ENCODE measurements at regions not wholly inside any gene's neighbourhood (a gene's known extent, or its start where the extent isn't known, plus 50 kb on each side); places are given as distances from the start of the nearest gene placed in this dataset.
"Not testable (repeated sequence)": the region's sequence is repeated elsewhere in the genome, so short reads cannot be mapped to it uniquely, and the experiment has no call there.

DNA sequence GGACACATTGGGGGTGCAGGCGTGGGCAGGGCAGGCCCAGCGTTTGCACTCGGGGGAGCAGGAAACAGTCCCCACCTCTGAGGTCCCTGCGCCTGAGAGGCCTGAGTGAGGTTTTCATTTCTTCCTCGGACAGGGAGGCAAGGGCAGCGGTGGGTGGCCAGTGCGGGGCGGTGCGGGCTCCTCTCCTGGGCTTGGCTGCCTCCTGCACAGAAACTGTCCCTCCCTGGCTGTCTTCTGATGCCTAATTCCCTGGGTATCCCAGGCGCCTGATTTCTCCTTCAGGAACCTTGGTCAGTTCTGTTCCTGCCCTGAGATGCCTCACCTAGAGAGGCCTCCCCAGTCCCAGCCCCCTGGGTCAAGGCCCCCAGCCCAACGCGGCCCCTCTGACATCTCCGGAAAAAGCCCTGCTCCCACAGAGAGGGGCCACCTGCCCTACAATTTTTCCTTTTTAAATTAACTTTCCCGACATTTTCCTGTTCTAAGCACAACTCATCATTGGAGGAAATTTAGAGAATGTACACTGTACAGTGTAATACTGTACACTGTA, 260.3 kb downstream of the ADGRD1 start:
- DNase-seq (ENCODE audit: low read depth): no peak

DNA sequence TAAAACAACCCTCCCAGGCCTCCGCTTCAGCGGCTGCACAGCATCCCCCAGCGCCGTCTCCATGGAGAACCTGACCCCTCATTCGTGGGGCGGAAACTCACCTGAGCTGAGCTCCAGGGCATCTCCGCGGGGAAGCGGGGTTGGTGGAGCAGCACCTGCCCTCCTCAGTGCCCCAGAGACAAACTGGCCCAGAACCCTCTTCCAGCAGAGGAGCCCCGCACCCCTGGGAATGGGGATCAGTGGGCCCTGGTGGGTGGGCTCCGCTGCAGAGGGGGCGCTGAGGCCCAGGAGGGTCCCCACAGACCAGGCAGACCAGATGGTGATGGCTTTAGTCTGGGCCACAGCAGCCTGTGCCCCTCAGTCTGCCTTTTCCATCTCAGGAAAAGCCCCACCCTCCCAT, 261.2 kb downstream of the ADGRD1 start:
- DNase-seq (ENCODE audit: low read depth): not testable (repeated sequence)

DNA sequence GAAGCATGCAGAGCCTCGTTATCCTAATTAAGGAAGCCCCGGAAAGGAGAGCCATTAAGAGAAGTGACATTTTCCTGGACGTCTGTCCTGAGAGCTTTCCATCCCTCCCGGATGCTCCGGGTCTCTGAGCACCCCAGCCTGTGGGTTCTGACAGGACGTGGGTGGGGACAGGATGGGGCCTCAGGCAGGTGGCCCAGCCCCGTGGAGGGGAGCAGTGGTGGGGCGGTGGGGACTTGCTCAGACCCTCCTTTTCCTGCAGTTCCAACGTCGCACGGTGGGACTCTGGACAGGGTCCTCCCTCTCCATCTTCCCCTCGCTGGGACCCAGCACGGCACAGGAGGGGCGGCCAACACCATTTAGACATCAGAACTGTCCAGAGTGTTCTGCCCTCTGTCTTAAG, 262.9 kb downstream of the ADGRD1 start:
- not testable (repeated sequence) for DNase-seq (ENCODE audit: low read depth)

DNA sequence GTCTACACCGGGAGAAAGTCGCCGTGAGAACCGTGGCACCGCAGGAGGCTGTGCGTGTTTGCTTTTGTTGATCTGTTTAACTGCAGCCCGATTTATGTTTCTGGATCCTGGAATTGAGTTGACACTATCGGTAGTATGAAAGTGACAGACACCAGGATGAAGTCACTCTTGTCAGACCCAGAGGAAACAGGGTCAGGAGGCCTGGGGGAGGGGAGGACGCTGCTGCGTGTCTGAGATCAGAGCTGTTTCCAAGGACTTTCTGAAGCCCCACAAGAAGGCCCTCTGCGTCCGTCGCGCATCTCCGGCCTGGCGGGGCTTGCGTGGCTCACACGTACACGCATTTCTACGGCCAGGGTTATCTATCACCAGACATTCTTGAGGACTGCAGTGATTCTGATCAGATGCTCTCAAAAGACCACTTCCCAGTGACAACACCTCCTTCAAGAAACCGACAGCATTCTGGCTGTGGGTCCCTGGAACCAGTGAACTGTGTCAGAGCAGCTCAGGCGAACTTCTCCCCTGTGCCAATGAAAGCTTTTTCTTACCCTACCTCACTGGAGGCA, 263.4 kb downstream of the ADGRD1 start:
- no peak for DNase-seq (ENCODE audit: low read depth)

DNA sequence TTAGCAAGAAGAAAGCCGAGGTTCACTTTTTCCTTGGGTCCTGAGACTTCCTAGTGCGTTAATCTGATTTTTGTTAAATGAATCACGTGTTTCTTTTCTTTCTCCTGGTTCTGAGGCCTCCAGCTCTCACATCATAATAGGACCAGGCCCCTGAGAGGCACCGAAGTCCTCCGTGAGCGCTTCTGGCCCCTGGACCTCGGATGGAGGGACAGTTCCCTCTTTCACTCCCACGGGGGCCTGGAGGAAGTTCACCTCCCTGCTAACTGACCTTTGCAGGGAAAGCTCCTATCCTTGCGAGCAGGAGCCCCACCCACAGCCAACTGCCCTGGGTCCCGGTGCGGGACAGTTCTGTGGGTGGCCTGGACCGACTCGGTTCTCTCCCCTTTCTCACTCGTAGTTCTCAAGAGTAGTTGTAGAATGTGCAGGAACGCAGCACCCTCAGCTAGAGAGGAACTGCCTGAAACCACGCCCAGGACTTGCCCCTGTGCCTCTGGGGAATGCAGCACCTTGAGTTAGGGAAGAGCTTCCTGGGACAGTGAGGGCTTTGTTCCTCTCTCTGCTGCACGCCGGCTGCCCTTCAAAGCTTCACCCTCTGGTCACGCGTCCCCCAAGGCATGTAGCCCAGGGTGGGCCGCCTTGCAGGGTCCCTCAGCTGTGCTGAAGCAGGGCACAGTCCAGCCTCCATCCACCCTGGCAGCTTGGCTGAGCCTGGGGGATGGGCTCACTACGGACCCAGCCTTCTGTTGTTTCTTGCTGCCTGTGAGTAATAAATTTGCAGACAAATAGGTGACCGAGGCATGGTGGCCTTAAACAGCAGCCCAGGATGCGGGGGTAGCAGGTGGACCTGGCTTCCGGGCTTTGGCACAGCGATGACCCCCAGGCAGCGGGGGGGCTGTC, 264.6 kb downstream of the ADGRD1 start:
- DNase-seq (ENCODE audit: low read depth): no peak

DNA sequence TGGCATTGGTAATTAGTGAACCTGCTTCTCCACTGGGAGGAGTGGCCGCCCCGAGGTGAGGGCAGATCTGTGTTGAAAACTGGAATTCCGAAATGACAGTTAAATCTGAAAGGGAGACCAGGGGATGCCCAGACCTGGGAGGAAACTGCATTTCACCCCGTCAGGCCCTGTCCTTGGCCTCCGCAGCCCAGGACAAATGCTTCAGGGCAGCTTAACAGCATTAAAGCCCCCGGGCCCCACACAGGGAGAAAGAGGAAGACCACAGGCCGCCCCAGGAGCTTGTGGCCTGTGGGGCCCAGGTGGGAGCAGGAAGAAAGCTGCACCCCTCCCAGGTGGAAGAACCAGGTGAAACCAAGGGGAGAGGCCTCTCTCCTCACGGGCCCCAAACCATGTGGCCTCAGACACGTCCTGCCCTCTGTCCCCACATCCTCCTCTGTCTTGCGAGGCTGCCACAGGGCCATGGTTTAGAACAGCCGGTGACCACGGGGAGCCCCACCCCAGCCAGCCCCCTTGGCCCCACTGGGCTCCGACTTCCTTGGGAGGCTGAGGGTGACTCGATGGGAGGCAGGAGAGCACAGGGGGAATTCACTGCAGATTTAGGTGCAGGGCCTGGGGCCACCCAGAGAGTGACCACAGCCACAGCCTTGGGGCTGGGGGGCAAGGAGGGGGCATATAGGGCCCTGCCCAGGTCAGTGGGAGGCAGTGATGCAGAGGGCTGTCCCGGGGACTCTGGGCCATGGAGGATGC, 265.4 kb downstream of the ADGRD1 start:
- no peak for DNase-seq (ENCODE audit: low read depth)

DNA sequence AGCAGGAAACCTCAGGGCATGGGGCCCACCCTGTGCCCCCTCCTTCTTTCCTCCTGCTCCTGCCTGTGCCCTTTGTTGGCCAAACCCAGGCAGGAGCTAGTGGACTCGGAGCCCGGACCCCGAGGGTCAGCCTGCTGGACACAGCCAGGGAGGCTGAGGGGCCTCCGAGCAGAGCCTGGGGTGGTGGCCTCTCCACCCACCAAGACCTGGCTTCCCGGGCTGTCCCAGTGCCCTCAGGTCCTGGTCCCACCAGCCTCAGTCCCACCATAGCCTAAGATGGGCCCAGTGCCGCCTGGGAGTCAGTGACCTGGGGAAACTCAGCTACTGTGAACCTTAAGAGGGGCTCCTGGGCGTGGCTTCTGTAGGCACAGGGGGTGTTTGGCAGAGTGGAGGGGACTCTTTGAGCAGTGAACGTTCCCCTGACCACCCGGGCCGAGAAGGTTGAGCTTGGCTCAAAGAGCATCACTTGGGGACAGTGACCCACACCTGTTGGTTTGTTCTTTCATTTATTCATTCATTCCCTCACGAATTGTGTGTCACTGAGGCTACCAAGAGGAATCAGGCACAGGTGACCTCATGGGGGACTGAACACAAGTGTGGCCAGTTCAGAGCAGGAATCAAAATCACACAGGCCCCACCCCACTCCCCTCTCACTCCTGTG, 266.1 kb downstream of the ADGRD1 start:
- DNase-seq (ENCODE audit: low read depth): no peak

DNA sequence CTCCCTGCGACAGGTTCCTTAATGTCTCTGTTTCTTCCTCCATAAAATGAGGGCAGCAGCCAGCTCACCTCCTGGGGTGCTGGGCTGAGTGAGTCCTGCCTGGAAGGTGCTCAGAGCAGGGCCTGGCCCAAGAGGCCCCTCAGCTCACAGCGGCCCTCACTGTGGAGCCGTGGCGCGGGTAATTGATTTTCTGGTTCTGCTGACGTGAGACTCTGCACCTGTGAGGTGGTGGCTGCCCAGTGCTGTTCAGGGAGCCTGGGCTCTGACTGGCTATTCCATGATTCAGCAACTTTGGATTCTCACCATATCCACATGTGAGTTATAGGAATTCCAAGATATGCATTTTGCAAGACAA, 266.6 kb downstream of the ADGRD1 start:
- no peak for DNase-seq (ENCODE audit: low read depth)

DNA sequence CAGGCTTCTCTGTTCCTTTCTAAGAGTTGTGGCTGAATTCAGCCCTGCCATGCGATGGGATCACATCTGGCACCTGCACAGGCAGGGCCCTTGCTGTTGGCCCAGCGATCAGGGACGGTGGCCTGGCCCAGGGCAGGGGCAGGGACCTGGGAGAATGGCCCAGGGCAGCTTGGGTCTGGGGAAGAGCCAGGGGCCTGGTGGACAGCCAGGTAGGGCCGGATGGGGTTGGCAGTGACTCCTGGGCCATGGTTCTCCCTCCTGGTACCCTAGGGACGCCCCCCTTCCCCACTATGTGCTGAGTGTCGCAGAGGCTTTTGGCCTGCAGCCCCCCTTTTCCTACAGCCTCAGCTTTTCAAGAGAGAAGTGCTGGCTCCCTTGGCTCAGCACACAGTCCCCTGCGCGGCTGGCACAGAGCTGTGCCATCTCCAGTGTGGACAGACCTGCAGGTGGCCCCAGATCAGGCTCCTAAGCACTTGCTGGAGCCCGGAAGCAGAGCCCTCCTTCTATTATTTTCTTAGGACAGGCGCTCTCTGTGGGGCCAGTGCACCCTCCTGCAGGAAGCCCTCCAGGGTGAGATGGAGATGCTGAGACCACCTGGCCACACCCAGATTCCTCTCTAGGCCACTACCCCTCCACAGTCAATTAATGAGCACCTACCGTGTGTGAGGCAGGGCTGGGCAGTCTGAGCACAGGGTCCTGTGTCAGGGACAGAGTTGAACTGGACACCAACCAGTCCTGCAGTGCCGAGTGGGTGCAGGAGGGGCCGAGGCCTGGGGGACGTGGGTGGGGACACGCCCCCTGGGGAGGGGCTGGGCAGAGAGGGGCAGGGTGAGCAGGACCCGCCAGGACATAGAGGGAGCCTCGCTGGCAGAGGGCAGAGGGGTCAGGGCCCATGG, 267.6 kb downstream of the ADGRD1 start:
- DNase-seq (ENCODE audit: low read depth): no peak

DNA sequence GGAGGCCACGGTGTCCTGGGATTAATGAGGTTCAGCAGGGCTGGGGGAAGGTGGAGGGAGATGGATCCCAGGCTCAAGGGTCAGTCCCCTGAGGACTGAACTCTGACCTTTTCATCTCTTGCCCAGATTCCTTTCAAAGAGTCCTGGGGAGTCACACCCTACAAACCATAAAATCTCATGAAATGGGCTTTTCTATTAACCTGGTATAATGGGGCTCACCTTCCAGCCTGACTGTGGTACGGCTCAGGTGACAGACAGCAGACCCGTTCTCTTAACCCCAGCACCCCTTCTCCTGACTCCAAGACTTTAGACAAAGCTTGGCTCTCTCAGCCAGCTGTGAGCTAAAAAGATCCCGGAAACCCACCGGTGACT, 268.2 kb downstream of the ADGRD1 start:
- no peak for DNase-seq (ENCODE audit: low read depth)

DNA sequence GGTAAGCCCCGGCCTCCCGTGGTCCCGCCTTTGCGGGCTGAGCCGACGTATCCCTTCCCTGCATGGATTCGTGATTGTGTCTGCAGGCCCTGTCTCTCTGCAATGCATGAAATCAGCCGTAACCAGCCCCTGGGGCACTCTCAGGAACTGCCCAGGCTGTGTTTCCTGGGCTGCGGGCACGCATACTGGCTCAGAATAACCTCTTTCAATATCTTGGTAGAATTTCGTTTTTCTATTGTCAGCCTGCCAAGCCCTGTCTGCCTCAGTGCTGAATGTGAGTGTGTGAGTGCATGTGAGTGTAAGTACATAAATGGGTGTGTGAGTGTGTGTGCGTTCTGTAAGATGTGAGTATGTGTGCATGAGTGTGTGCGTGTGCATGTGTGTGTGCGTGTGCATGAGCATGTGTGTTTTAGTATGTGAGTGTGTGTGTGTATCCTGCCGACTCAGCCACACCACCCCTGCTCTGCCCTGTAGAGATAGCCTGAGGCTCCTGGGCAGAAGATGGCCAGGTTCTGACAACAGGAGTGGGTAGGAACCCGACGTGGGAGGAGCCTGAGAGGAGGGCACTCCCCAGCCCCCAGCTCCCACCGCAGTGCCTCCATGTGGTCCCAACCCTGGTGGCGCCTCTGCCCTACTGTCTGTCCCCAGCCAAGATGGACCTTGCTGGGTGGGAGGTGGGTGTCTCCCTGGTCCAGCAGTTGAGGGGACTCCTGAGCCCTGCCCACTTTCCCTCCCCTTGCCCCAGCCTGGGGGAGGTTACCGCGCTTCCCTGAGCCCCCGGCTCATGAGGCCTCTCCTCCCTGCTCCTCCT, 268.8 kb downstream of the ADGRD1 start:
- DNase-seq (ENCODE audit: low read depth): no peak

DNA sequence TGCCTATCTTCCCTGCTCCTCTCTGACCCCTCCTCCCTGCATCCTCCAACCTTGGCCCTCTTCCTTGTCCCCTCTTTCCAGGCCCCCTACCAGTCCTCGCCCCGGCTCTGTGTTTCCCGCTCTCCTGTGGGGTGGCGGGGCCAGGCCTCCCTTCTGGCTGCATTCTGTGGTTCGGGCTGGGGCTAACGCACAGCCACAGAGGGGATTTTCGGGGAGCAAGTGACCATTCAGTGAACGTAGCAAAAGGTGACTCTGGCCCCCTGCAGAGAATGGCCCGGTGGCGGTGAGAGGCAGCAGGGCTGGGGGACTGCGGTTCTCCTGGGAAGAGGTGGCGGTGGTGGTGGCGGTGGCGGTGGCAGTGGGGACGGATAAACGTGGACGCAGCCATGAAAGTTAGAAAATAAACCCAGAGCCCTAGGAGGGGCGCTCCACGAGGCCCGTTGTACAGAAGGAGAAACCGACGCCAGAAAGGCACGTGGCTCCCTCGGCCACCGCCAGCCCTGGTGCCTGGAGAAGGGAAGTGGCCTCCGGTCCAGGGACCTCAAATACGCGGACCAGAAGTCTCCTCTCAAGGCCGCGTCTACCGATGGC, 269.6 kb downstream of the ADGRD1 start:
- no peak for DNase-seq (ENCODE audit: low read depth)

DNA sequence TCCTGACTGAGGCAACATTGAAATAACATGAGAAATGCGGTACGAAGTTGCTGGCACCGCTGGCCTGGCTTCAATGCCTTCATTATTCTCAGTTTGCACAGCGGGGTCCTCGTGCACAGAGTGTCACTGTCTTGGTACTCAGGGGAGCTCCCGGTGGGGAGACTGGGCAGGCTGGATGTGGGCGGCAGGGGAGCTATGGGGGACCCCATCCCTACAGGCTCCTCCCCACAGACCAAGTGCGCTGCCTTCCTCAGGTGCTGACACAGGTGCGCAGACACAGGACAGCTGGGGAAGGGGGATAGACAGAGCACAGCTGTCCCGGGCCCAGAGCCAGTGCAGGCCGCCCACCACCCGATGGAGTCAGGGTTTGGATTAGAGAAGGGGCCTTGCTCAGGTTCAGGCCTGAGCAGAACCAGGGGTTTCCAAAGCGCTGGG, 270.1 kb downstream of the ADGRD1 start:
- no peak for DNase-seq (ENCODE audit: low read depth)

DNA sequence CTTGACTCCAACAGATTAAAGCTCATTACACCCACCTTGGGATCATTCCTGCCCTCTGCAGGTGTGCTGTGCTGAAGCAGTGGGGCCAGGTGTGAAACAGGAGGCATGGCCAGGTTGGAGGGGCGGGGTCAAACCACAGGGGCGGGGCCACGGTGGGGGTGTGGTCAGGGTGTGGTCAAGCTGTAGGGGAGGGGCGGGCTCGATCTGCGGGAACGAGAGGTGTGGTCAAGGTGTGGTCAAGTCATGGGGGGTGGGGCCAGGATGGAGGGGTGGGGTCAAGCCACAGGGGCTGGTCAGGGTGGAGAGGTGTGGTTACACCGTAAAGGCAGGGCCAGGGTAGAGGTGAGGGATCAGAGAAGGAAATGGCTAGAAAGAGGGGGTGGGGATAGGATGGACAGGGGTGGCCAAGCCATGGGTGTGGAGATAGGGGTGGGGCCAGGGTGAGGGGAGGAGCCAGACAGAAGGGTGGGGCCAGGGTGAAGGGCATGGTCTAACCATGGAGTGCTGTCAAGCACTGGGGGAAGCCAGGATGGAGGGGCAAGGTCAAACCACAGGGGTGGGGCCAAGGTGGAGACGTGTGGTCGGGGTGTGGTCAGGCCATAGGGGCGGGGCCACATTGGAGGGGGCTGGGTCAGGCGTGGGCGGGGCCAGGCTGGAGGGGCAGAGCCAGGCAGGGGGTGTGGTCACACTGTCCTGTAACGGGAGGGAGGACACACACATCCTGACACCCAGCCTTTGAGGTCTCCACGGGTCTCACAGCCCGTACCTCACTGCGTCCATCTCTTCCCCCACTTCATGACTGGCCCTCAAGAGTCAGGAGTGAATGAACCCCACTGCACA, 270.7 kb downstream of the ADGRD1 start:
- not testable (repeated sequence) for DNase-seq (ENCODE audit: low read depth)

DNA sequence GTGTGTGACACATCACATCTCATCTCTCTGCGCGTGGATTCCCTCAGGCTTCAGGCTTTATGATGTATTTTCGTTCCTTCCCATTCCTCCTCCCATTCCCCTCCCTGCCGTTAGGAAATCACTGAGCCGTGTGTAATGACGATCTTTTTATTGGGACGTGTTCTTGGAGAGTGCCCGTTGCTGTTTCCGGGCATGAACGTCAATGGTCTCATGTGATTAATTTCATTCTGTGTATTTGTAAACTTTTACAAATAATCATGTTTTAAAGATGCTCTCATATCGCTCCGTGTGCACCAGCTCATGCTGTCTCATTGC, 271.3 kb downstream of the ADGRD1 start:
- not testable (repeated sequence) for DNase-seq (ENCODE audit: low read depth)

DNA sequence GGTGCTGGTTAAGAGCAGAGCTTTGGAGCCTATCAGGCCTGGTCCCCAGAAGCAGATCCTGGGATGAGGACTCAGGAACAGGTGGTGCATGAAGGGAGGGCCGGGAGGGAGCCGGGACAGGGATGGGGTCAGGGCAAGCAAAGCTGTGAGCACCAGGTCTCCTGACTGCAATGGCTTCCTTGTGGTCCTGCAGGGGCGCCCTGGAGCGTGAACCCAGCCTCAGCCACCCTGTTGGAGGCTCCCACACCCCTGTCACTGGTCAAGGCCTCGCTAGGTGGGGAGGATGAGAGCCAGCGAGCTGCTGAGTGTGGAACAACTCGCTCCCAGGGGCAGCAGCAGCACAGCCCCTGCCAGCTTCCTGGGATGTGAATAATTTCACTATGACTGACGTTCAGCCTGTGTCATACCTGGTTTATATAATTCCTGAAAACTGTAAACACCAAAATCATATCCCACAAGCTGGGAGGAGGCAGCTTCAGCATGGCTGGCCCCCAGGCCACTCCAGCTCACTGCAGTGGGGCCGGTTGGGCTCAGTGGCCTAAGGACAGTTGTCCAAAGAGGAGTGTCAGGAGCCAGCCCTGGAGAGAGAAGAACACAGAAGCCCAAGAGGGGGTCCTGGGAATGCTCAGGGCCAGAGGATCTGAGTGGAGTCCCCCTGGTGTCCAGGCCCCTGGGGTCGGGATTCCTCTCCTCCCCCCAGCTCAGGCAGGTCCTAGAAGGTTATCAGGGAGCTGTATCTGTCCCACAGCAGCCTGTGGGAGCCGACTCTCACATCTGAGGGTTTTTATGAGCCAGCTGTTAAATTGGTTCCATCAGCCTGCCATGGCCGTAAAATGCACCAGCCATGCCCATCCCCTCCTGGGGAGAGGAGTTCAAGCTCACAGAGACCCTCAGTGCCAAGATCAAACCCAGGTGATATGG, 272.9 kb downstream of the ADGRD1 start:
- DNase-seq (ENCODE audit: low read depth): no peak

DNA sequence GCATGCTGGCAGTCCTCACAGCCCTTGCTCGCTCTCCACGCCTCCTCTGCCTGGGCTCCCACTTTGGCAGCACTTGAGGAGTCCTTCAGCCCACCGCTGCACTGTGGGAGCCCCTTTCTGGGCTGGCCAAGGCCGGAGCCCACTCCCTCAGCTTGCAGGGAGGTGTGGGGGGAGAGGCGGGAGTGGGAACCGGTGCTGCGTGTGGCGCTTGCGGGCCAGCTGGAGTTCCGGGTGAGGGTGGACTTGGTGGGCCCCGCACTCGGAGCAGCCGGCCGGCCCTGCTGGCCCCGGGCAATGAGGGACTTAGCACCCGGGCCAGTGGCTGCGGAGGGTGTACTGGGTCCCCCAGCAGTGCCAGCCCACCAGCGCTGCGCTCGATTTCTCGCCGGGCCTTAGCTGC, 273.9 kb downstream of the ADGRD1 start:
- not testable (repeated sequence) for DNase-seq (ENCODE audit: low read depth)

DNA sequence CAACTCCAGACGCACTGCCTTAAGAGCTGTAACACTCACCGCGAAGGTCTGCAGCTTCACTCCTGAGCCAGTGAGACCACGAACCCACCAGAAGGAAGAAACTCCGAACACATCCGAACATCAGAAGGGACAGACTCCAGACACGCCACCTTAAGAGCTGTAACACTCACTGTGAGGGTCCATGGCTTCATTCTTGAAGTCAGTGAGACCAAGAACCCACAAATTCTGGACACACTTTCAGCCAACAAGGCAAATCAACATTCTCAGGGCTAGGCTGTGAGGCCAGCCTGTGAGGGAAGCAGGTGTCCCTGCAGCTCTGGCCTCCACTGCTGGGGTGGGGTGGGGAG, 275.3 kb downstream of the ADGRD1 start:
- DNase-seq (ENCODE audit: low read depth): not testable (repeated sequence)
